Adipocyte (in vitro differentiated cells): ENCODE measurements at regions not wholly inside any gene's neighbourhood (a gene's known extent, or its start where the extent isn't known, plus 50 kb on each side); places are given as distances from the start of the nearest gene placed in this dataset.

ENCODE experiments used
- DNase-seq: peaks from one replicate; pipeline ENCODE4 v3.0.0-alpha.2; 2015; ENCODE audit warnings: low read depth
- H3K27me3 ChIP-seq: replicated peaks from 2 replicates; pipeline ENCODE4 v1.7.0; 2013; ENCODE audit warnings: mild to moderate bottlenecking, low read length, moderate library complexity; ENCODE audit not compliant: control insufficient read depth, insufficient read depth
- H3K36me3 ChIP-seq: 2 replicates; pipeline ENCODE4 v1.7.0; 2013; ENCODE audit warnings: low read length, mild to moderate bottlenecking, moderate library complexity; ENCODE audit not compliant: control insufficient read depth, insufficient read depth, severe bottlenecking
- H3K4me1 ChIP-seq: 2 replicates; pipeline ENCODE4 v1.7.0; 2013; ENCODE audit warnings: mild to moderate bottlenecking, low read length, moderate library complexity; ENCODE audit not compliant: control insufficient read depth, insufficient read depth
- H3K4me3 ChIP-seq: 2 replicates; pipeline ENCODE4 v1.7.0; 2013; ENCODE audit warnings: mild to moderate bottlenecking, low read length, moderate library complexity
- H3K9ac ChIP-seq: 2 replicates; pipeline ENCODE4 v1.7.0; 2013; ENCODE audit warnings: mild to moderate bottlenecking, low read length, moderate library complexity
- H3K9me3 ChIP-seq: 2 replicates; pipeline ENCODE4 v1.7.0; 2013; ENCODE audit warnings: mild to moderate bottlenecking, low read length, moderate library complexity; ENCODE audit not compliant: control insufficient read depth

- Histone ChIP-seq H3K36me3 (no peaks in the 10 kb centered on the region), H3K27me3 (no peaks in the 10 kb centered on the region), H3K9ac (no peak overlapping the region), H3K4me1 (no peaks in the 10 kb centered on the region), H3K9me3 (no peaks in the 10 kb centered on the region), H3K4me3 (no peak overlapping the region)
- no peak for DNase-seq
Observed at GRCh38 chr9:85890962-85891361, 50.0 kb upstream of the NAA35 start.
